ENCODE measurements at regions not wholly inside any gene's neighbourhood (a gene's known extent, or its start where the extent isn't known, plus 50 kb on each side); places are given as distances from the start of the nearest gene placed in this dataset.

GRCh38 chr10:109620396-109620795 lies 302.9 kb downstream of the XPNPEP1 start:
- Histone ChIP-seq H3K27me3 (ENCODE audit: control insufficient read depth, insufficient read depth, low read length) (no peaks in the 10 kb centered on the region), H3K27ac (ENCODE audit: low read length) (no peak overlapping the region), H3K4me1 (ENCODE audit: control insufficient read depth, insufficient read depth, low read length) (no peaks in the 10 kb centered on the region), H3K9me3 (ENCODE audit: control insufficient read depth, insufficient read depth, low read depth, low read length) (no peaks in the 10 kb centered on the region), H3K4me3 (ENCODE audit: low read depth in 2 of 2, low read length in 2 of 2) (no peak overlapping the region), H3K36me3 (ENCODE audit: control insufficient read depth, insufficient read depth, low read length) (no peaks in the 10 kb centered on the region)
- ChIA-PET CTCF (no interaction called here), POLR2A (no interaction called here)
- TF ChIP-seq SIN3A (IDR thresholded peaks at IDR 0.05; ENCODE audit: borderline replicate concordance, insufficient read depth, low read depth, low read length), result no peak
- TF ChIP-seq POLR2AphosphoS5 (IDR thresholded peaks at IDR 0.05; ENCODE audit: low read depth, low read length), result no peak
- no peak for TF ChIP-seq TCF7L2 (IDR thresholded peaks at IDR 0.05; ENCODE audit: low read depth, low read length)
- no peak for TF ChIP-seq REST (IDR thresholded peaks at IDR 0.05; ENCODE audit: insufficient read depth in 1 of 2, low read depth in 2 of 2, low read length in 1 of 2)
- TF ChIP-seq CTCF (IDR thresholded peaks at IDR 0.05), result no peak
- intact Hi-C loops (cut with micrococcal nuclease; ENCODE audit: unreplicated experiment), result no loop called here
- BruUV-seq (replicated peaks), result no TSS peak
- in situ Hi-C loops (cut with HindIII; ENCODE audit: low pct_unique_long_range_greater_than_20kb, low sequenced_read_pairs), result no loop called here
- no peak for DNase-seq (ENCODE audit: low read depth, low spot score)
- ATAC-seq, result no peak

GRCh38 chr10:109619914-109620313 lies 303.4 kb downstream of the XPNPEP1 start:
- no peak overlapping the region for H3K4me3 ChIP-seq (ENCODE audit: low read depth in 2 of 2, low read length in 2 of 2)
- no peaks in the 10 kb centered on the region for H3K9me3 ChIP-seq (ENCODE audit: control insufficient read depth, insufficient read depth, low read depth, low read length)
- TF ChIP-seq CTCF (IDR thresholded peaks at IDR 0.05), result no peak
- TF ChIP-seq REST (IDR thresholded peaks at IDR 0.05; ENCODE audit: insufficient read depth in 1 of 2, low read depth in 2 of 2, low read length in 1 of 2), result no peak
- TF ChIP-seq POLR2AphosphoS5 (IDR thresholded peaks at IDR 0.05; ENCODE audit: low read depth, low read length), result no peak
- no peak for TF ChIP-seq TCF7L2 (IDR thresholded peaks at IDR 0.05; ENCODE audit: low read depth, low read length)
- TF ChIP-seq SIN3A (IDR thresholded peaks at IDR 0.05; ENCODE audit: borderline replicate concordance, insufficient read depth, low read depth, low read length), result no peak
- CTCF ChIA-PET, result no interaction called here
- in situ Hi-C loops (cut with HindIII; ENCODE audit: low pct_unique_long_range_greater_than_20kb, low sequenced_read_pairs), result no loop called here
- ATAC-seq (no peak), DNase-seq (ENCODE audit: low read depth, low spot score) (no peak)
- no peak overlapping the region for H3K27ac ChIP-seq (ENCODE audit: low read length)
- POLR2A ChIA-PET, result no interaction called here
- H3K27me3 ChIP-seq (ENCODE audit: control insufficient read depth, insufficient read depth, low read length), result no peaks in the 10 kb centered on the region
- intact Hi-C loops (cut with micrococcal nuclease; ENCODE audit: unreplicated experiment), result no loop called here
- no peaks in the 10 kb centered on the region for H3K36me3 ChIP-seq (ENCODE audit: control insufficient read depth, insufficient read depth, low read length)
- BruUV-seq (replicated peaks), result no TSS peak
- H3K4me1 ChIP-seq (ENCODE audit: control insufficient read depth, insufficient read depth, low read length), result no peaks in the 10 kb centered on the region

Measured in Panc1 (cell line).